A549 (cell line): ENCODE measurements at regions not wholly inside any gene's neighbourhood (a gene's known extent, or its start where the extent isn't known, plus 50 kb on each side); places are given as distances from the start of the nearest gene placed in this dataset.

Experiments used
- ATAC-seq, 2 experiments: fragments of 200-7000 bp in 1 of 2; fragments of >200 bp in 1 of 2; cut with Nextera tagmentation in 1 of 2; cut with Tn5 transposase in 1 of 2; 3 replicates each; pipeline versions ENCODE4 v1.8.0 to v1.9.1; 2018 to 2020; ENCODE audit warnings: mild to moderate bottlenecking in 1 of 2, moderate library complexity in 1 of 2
- CTCF ChIA-PET: fragments of 300-600 bp; sonication (Branson Sonifier 250); formaldehyde crosslinking; extraction: SDS; loops from one replicate; lab custom pipeline; 2021; ENCODE audit warnings: antibody characterized with exemption, inconsistent platforms; lab: Yijun Ruan, JAX
- POLR2A ChIA-PET: fragments of 350-600 bp; formaldehyde crosslinking; extraction: SDS; loops from one replicate; lab custom pipeline; 2021; ENCODE audit warnings: antibody characterized with exemption, inconsistent platforms; lab: Yijun Ruan, JAX
- DNase-seq, 2 experiments: peaks; one replicate each; pipeline versions ENCODE4 v3.0.0 to v3.0.0-alpha.2; 2011 to 2016; ENCODE audit warnings: low read depth in 1 of 2, low spot score in 1 of 2
- FAIRE-seq: peaks from 2 replicates; lab custom pipeline; 2011; peaks lifted over from hg19 to GRCh38; lab: Jason Lieb, UNC
- H3K27ac ChIP-seq, 2 experiments: fragments of >200 bp; sonication (Bioruptor Twin); formaldehyde crosslinking; 3 replicates each; pipeline ENCODE4 v1.5.1; 2016 to 2017
- H3K4me1 ChIP-seq: fragments of >200 bp; sonication (Bioruptor Twin); formaldehyde crosslinking; 3 replicates; pipeline ENCODE4 v1.6.1; 2016
- H3K4me2 ChIP-seq: fragments of >200 bp; sonication (Bioruptor Twin); formaldehyde crosslinking; 3 replicates; pipeline ENCODE4 v1.6.1; 2016
- H3K4me3 ChIP-seq: fragments of >200 bp; sonication (Bioruptor Twin); formaldehyde crosslinking; 3 replicates; pipeline ENCODE4 v1.5.1; 2016
- H3K9me3 ChIP-seq: fragments of >200 bp; sonication (Bioruptor Twin); formaldehyde crosslinking; 3 replicates; pipeline ENCODE4 v1.6.1; 2016
- CTCF ChIP-seq: fragments of >200 bp; sonication (Bioruptor Twin); formaldehyde crosslinking; IDR thresholded peaks from 3 replicates; pipeline ENCODE4 v1.5.1; 2016
- ELK1 ChIP-seq: fragments of 150-350 bp; IDR thresholded peaks from 2 replicates; pipeline ENCODE4 v1.6.1; 2014; ENCODE audit warnings: low read depth, mild to moderate bottlenecking, low read length
- FOSB ChIP-seq: fragments of 250-450 bp; sonication (Bioruptor Pico); IDR thresholded peaks from 2 replicates; pipeline ENCODE4 v1.5.0; 2020; ENCODE audit warnings: mild to moderate bottlenecking, moderate library complexity
- FOSL2 ChIP-seq, 2 experiments: fragments of 450-650 bp in 1 of 2; fragments of >200 bp in 1 of 2; sonication (Bioruptor Twin) in 1 of 2; formaldehyde crosslinking; IDR thresholded peaks; 2 replicates each; pipeline versions ENCODE4 v1.5.0 to v1.6.1; 2016 to 2020; ENCODE audit warnings: mild to moderate bottlenecking in 1 of 2, moderate library complexity in 1 of 2
- GATA3 ChIP-seq: IDR thresholded peaks from 2 replicates; pipeline ENCODE4 v1.6.1; 2012; ENCODE audit warnings: borderline replicate concordance
- HES2 ChIP-seq: fragments of >200 bp; sonication (Bioruptor Twin); formaldehyde crosslinking; IDR thresholded peaks from 2 replicates; pipeline ENCODE4 v1.6.1; 2016
- JUN ChIP-seq, 2 experiments: fragments of >200 bp; sonication (Bioruptor Twin); formaldehyde crosslinking; IDR thresholded peaks; 2 replicates in 1 of 2; 3 replicates in 1 of 2; pipeline ENCODE4 v1.6.1; 2016 to 2017
- JUNB ChIP-seq: fragments of >200 bp; sonication (Bioruptor Twin); formaldehyde crosslinking; IDR thresholded peaks from 2 replicates; pipeline ENCODE4 v1.6.1; 2016
- KDM5A ChIP-seq: fragments of 200-600 bp; sonication (generic); IDR thresholded peaks from 2 replicates; pipeline ENCODE4 v1.6.1; 2016; ENCODE audit warnings: antibody characterized with exemption, mild to moderate bottlenecking
- MAFK ChIP-seq: fragments of 450-650 bp; IDR thresholded peaks from 2 replicates; pipeline ENCODE4 v1.6.1; 2014; ENCODE audit not compliant: partially characterized antibody
- MAX ChIP-seq: IDR thresholded peaks from 2 replicates; pipeline ENCODE4 v1.6.1; 2012
- NFE2L2 ChIP-seq: fragments of 150-350 bp; conservative IDR thresholded peaks from 2 replicates; pipeline ENCODE4 v1.6.1; 2014; ENCODE audit warnings: low read length
- PBX3 ChIP-seq: IDR thresholded peaks from 2 replicates; pipeline ENCODE4 v1.6.1; 2012
- RAD21 ChIP-seq, 2 experiments: fragments of >200 bp in 1 of 2; sonication (Bioruptor Twin) in 1 of 2; formaldehyde crosslinking in 1 of 2; IDR thresholded peaks in 1 of 2; conservative IDR thresholded peaks in 1 of 2; 2 replicates in 1 of 2; 3 replicates in 1 of 2; pipeline ENCODE4 v1.6.1; 2012 to 2018; ENCODE audit warnings: inconsistent platforms in 1 of 2
- RARB ChIP-seq: fragments of 250-450 bp; sonication (Bioruptor Pico); IDR thresholded peaks from 2 replicates; pipeline ENCODE4 v1.8.0; 2021; ENCODE audit warnings: mild to moderate bottlenecking, moderate library complexity
- REST ChIP-seq: fragments of 200-600 bp; sonication (generic); IDR thresholded peaks from 2 replicates; pipeline ENCODE4 v1.6.1; 2016; ENCODE audit warnings: antibody characterized with exemption, mild to moderate bottlenecking, moderate library complexity
- RFX5 ChIP-seq: fragments of 450-650 bp; IDR thresholded peaks from 2 replicates; pipeline ENCODE4 v1.7.1; 2014; ENCODE audit warnings: antibody characterized with exemption, mild to moderate bottlenecking, moderate library complexity
- RNF2 ChIP-seq: fragments of 200-600 bp; sonication (generic); IDR thresholded peaks from 2 replicates; pipeline ENCODE4 v1.6.1; 2016; ENCODE audit warnings: low read depth, mild to moderate bottlenecking, antibody characterized with exemption, moderate library complexity, borderline replicate concordance
- SMC3 ChIP-seq: fragments of >200 bp; sonication (Bioruptor Twin); formaldehyde crosslinking; IDR thresholded peaks from 3 replicates; pipeline ENCODE4 v1.6.1; 2018; ENCODE audit warnings: inconsistent platforms
- ZSCAN20 ChIP-seq: fragments of 250-450 bp; sonication (Bioruptor Pico); IDR thresholded peaks from 2 replicates; pipeline ENCODE4 v1.8.0; 2022; ENCODE audit warnings: mild to moderate bottlenecking, moderate library complexity
- WGBS: methylation state at CpG from one replicate; pipeline ENCODE4 v1.1.6; 2017; ENCODE audit errors: missing lambda C conversion rate; 5-methylcytosine and 5-hydroxymethylcytosine counted together

- FAIRE-seq (no peak), ATAC-seq (no peak)
- CTCF ChIA-PET: no interaction called here
These were observed 93.2 kb upstream of the DGKB start for GRCh38 chr7:14995774-14996173.

GRCh38 chr7:14988941-14989340, 86.4 kb upstream of the DGKB start:
- WGBS: 10% methylated on average over 2 of the region's 2 CpGs
- H3K4me1 ChIP-seq: no peaks in the 10 kb centered on the region
- no peak for ATAC-seq
- H3K27ac ChIP-seq: no peak overlapping the region
- H3K9me3 ChIP-seq: no peaks in the 10 kb centered on the region
- no peak for DNase-seq
- POLR2A ChIA-PET: no interaction called here
- no peak overlapping the region for H3K4me3 ChIP-seq
- no peak overlapping the region for H3K4me2 ChIP-seq
- CTCF ChIA-PET: no interaction called here
- no peak for TF ChIP-seq NFE2L2
- no peak for TF ChIP-seq KDM5A
- no peak for TF ChIP-seq RARB (CRISPR knock-in tag)
- no peak for TF ChIP-seq SMC3
- TF ChIP-seq RNF2: no peak
- no peak for TF ChIP-seq PBX3
- no peak for TF ChIP-seq JUN (IDR thresholded peaks at IDR 0.05)
- no peak for TF ChIP-seq MAX
- TF ChIP-seq FOSB: no peak
- TF ChIP-seq JUNB: no peak
- TF ChIP-seq ELK1: no peak
- no peak for TF ChIP-seq REST
- TF ChIP-seq FOSL2 (IDR thresholded peaks at IDR 0.05): no peak
- no peak for TF ChIP-seq FOSL2 (CRISPR knock-in tag; IDR thresholded peaks at IDR 0.05)
- no peak for TF ChIP-seq HES2
- no peak for TF ChIP-seq CTCF
- TF ChIP-seq RAD21 (conservative IDR thresholded peaks at IDR 0.05 in 1 of 2, IDR thresholded peaks at IDR 0.05 in 1 of 2): no peak
- no peak for TF ChIP-seq RFX5
- TF ChIP-seq ZSCAN20 (CRISPR knock-in tag): no peak
- FAIRE-seq: no peak

More at GRCh38 chr7:14995774-14996173, 93.2 kb upstream of the DGKB start:
- 7% methylated on average over 2 of the region's 2 CpGs for WGBS
- no peak overlapping the region for H3K27ac ChIP-seq
- H3K4me2 ChIP-seq: no peak overlapping the region
- DNase-seq: no peak
- no peaks in the 10 kb centered on the region for H3K9me3 ChIP-seq
- H3K4me3 ChIP-seq: no peak overlapping the region
- TF ChIP-seq MAFK: peak; percentile 74
- no peak for TF ChIP-seq GATA3
- H3K4me1 ChIP-seq: no peaks in the 10 kb centered on the region
- POLR2A ChIA-PET: no interaction called here
